HG03460 (cell line): ENCODE measurements at regions not wholly inside any gene's neighbourhood (a gene's known extent, or its start where the extent isn't known, plus 50 kb on each side); places are given as distances from the start of the nearest gene placed in this dataset.

Experiments used
- ATAC-seq: cut with Tn5 transposase; IDR thresholded peaks from one replicate; pipeline ENCODE4 v1.9.1; 2021; ENCODE audit not compliant: unreplicated experiment

DNA sequence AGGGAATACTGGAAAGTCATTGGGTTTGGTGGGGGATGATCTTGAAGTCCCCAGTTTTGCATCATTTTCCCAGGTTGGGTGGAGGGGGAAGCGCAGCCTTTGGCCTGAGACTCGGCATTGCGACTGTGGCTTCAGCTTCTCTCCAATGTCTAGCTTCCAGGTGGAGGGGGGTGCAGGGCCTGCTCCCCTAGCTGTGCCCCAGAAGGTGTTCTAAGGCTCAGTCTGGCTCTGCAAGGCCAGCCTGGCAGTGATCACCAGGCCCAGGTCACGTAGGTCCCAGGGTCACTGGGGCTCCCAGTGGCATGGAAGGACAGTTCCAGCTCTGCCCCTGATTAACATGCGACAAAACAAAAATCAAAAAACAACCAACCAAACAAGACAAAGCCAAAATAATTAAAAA, 56.9 kb upstream of the HAAO start:
- ATAC-seq: no peak

DNA sequence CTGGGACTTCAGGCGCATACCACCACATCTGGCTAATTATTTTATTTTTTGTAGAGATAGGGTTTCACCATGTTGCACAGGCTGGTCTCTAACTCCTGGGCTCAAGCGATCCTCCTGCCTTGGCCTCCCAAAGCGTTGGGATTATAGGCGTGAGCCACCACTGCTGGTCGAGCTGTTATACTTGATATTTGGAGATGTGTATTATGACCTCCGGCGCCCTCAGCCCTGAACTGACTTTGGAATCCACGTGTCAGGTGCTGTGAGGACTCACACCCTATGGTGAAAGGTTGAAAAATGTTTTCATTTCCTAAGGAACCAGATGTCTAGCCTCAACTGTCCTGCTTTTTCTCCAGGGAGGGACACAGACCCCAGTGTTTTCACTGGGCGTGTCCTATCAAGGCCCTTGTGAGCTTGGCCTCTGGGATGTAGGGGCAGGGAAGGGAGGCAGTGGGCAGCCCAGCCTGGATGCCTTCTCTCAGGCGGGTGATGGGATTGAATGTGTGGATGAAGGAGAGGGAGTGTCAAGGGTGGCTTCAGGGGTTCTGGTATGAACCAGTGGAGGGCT, 56.4 kb upstream of the HAAO start:
- ATAC-seq: no peak

GRCh38 chr2:42848265-42848664, 55.9 kb upstream of the HAAO start:
- ATAC-seq: no peak

GRCh38 chr2:42847596-42848151, 55.3 kb upstream of the HAAO start:
- ATAC-seq: no peak

- no peak for ATAC-seq
These were observed 54.7 kb upstream of the HAAO start for GRCh38 chr2:42846932-42847595.

GRCh38 chr2:42846026-42846425, 53.6 kb upstream of the HAAO start:
- ATAC-seq: no peak

DNA sequence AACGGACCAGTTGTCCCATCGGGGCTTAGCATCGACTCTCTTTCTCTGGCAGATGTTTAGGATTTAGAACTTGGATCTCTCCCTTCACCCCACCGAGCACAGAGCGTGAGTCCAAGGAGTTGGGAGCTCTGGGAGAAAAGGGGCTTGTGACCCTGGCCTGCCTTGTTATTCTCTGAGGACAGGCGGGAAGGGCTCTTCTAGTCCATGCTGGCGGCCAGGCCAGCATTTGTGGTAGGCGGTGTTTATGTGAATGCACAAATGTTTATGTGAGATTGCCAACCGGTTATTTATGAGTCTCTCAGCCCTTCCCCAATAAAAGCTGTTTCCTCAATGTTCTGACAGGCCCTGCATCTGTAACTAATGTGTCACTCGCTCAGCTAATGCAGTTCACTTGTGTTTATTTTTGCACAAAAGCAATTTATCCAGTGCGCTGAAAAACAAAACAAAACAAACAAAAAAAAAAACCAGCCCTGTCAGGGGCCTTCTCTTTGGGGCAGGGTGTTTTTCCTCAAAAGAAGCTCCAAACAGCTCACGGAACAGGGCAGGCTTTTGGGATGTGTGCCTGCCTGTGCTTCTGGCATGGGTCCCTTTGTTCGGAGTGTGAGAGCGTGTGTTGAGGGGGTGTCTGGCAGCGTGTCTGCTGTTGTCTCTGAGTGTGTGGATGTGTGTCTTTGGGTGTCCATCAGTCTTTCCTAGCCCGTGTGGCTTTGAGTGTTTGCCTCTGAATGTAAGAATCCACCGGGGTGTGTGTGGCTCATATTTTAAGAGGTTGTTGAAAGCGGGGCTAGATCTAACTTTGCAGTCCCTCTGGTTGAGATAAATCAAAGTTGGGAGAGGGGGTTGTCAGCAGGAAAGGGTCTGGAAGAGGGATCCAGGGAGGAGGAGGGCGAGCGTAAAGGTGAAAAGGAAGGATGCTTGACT, 52.8 kb upstream of the HAAO start:
- ATAC-seq: no peak

- ATAC-seq: no peak
These were observed 52.0 kb upstream of the HAAO start for GRCh38 chr2:42844366-42844765.

- no peak for ATAC-seq
These were observed 51.2 kb upstream of the HAAO start for GRCh38 chr2:42843611-42844010.

DNA sequence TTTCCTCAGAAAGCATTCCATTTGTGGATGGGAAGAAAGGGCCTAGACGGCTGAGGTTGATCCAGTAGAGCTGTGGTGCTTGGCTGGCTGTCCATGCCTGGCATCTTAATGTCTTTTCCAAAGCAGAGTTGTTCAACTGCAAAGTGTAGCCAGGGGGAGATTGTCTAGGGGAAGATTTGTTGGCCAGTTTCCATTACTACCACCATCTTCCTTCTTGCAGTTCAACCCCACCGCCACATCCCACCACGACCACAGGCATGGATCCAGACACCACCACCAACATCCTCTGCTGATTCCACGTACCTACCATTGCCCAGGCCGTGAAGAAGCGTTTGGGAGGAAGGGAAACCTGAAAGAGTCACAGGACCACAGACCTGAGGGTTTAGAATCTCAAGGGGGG, 50.7 kb upstream of the HAAO start:
- no peak for ATAC-seq

DNA sequence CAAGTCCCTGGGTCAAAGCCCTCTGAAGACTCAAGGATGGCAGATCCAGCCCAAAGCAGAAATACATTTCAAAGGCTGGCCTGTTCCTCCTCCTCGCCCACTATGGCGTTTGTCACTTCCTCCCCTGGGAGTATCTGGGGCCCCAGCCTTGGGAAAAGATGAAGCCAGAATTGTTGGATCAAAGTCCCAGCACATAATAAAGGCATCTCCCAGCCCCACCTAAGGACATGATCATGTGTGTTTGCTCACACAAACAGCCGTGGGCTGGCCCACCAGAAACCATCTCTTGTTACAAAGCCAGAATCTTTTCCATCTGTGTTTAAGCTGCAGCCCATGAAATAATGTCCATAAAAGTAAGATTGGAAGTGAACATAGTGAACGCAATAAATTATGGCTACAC, 50.1 kb upstream of the HAAO start:
- no peak for ATAC-seq
